HG03457 (cell line): ENCODE measurements at regions not wholly inside any gene's neighbourhood (a gene's known extent, or its start where the extent isn't known, plus 50 kb on each side); places are given as distances from the start of the nearest gene placed in this dataset.

Experiments used
- ATAC-seq: cut with Tn5 transposase; IDR thresholded peaks from one replicate; pipeline ENCODE4 v1.9.1; 2021; ENCODE audit warnings: moderate number of reproducible peaks; ENCODE audit not compliant: unreplicated experiment

- ATAC-seq, result no peak
These were observed 189.8 kb upstream of the SOX11 start for GRCh38 chr2:5502385-5502784.

- no peak for ATAC-seq
These were observed 187.4 kb upstream of the SOX11 start for GRCh38 chr2:5504756-5505155.

GRCh38 chr2:5507367-5507766 lies 184.8 kb upstream of the SOX11 start:
- ATAC-seq, result no peak

- ATAC-seq, result no peak
These were observed 182.8 kb upstream of the SOX11 start for GRCh38 chr2:5509362-5509761.

- ATAC-seq, result no peak
These were observed 182.1 kb upstream of the SOX11 start for GRCh38 chr2:5510082-5510481.

GRCh38 chr2:5515693-5516092 lies 176.5 kb upstream of the SOX11 start:
- no peak for ATAC-seq

- no peak for ATAC-seq
These were observed 172.9 kb upstream of the SOX11 start for GRCh38 chr2:5519286-5519685.

- ATAC-seq, result no peak
These were observed 171.7 kb upstream of the SOX11 start for GRCh38 chr2:5520463-5520972.

GRCh38 chr2:5521461-5521860 lies 170.7 kb upstream of the SOX11 start:
- ATAC-seq, result no peak

- no peak for ATAC-seq
These were observed 167.6 kb upstream of the SOX11 start for GRCh38 chr2:5524551-5524950.

- ATAC-seq, result no peak
These were observed 163.5 kb upstream of the SOX11 start for GRCh38 chr2:5528706-5529105.

- ATAC-seq, result no peak
These were observed 162.0 kb upstream of the SOX11 start for GRCh38 chr2:5530011-5530696.

- ATAC-seq, result no peak
These were observed 156.9 kb upstream of the SOX11 start for GRCh38 chr2:5535301-5535700.

GRCh38 chr2:5537180-5537688 lies 154.9 kb upstream of the SOX11 start:
- ATAC-seq, result no peak

- no peak for ATAC-seq
These were observed 153.9 kb upstream of the SOX11 start for GRCh38 chr2:5538313-5538712.

- ATAC-seq, result no peak
These were observed 153.4 kb upstream of the SOX11 start for GRCh38 chr2:5538772-5539171.

GRCh38 chr2:5539282-5540165 lies 152.7 kb upstream of the SOX11 start:
- no peak for ATAC-seq

GRCh38 chr2:5540856-5541255 lies 151.3 kb upstream of the SOX11 start:
- no peak for ATAC-seq

- no peak for ATAC-seq
These were observed 147.9 kb upstream of the SOX11 start for GRCh38 chr2:5544205-5544786.

- ATAC-seq, result no peak
These were observed 146.0 kb upstream of the SOX11 start for GRCh38 chr2:5546181-5546580.

- ATAC-seq, result no peak
These were observed 143.0 kb upstream of the SOX11 start for GRCh38 chr2:5548991-5549715.
